Activated CD4-positive, alpha-beta memory T cell treated with anti-CD3 and anti-CD28 coated beads, Interleukin-2, amount 10 ng/mL, durations not matched to agents 7 days and 5 days (primary cell): ENCODE measurements at regions not wholly inside any gene's neighbourhood (a gene's known extent, or its start where the extent isn't known, plus 50 kb on each side); places are given as distances from the start of the nearest gene placed in this dataset.
"Not testable (repeated sequence)": the region's sequence is repeated elsewhere in the genome, so short reads cannot be mapped to it uniquely, and the experiment has no call there.

Experiments
- CTCF ChIA-PET: fragments of 350-600 bp; sonication (Branson Sonifier 250); formaldehyde crosslinking; loops from one replicate; lab custom pipeline; 2021; ENCODE audit warnings: antibody characterized with exemption, inconsistent platforms; lab: Charles Lee
- POLR2A ChIA-PET: fragments of 350-600 bp; sonication (Branson Sonifier 250); formaldehyde crosslinking; loops from one replicate; lab custom pipeline; 2021; ENCODE audit warnings: antibody characterized with exemption; lab: Charles Lee
- DNase-seq: peaks from one replicate; pipeline ENCODE4 v3.0.0-alpha.2; 2020
- H3K27ac Mint-ChIP-seq: one replicate; pipeline ENCODE4 v1.8.0; 2021; ENCODE audit warnings: mild to moderate bottlenecking, mixed read lengths
- H3K27me3 Mint-ChIP-seq: one replicate; pipeline ENCODE4 v1.8.0; 2021; ENCODE audit warnings: mixed read lengths
- H3K36me3 Mint-ChIP-seq: one replicate; pipeline ENCODE4 v1.8.0; 2021; ENCODE audit warnings: low read depth, mixed read lengths
- H3K4me1 Mint-ChIP-seq: one replicate; pipeline ENCODE4 v1.8.0; 2021; ENCODE audit warnings: mixed read lengths
- H3K4me3 Mint-ChIP-seq: one replicate; pipeline ENCODE4 v1.8.0; 2021; ENCODE audit warnings: mild to moderate bottlenecking, mixed read lengths
- H3K9me3 Mint-ChIP-seq: one replicate; pipeline ENCODE4 v1.8.0; 2021; ENCODE audit warnings: mixed read lengths

DNA sequence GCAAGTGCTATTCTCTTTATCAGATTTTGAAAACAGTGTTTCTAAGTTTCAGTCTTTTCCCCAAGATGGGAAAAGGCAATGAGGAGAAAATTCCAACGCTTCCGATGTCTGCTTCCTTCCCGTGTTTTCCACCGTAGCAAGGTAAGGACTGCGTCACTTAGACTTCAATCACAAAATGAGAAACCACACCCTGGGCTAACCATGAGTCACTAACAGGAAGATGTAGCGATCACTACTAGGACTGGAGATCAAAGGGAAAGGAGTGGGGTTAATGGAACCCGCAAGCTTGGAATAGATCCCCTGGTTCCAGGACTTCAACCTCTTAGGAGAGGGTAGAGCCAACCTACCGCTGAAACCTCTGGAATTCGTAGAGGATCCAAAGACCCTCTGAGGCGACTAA lies 250.7 kb upstream of the ZFP42 start:
- DNase-seq, result no peak
- Mint-ChIP-seq H3K9me3 (peaks cover 33% of the 10 kb centered on the region), H3K36me3 (no peaks in the 10 kb centered on the region), H3K4me3 (no peak overlapping the region), H3K27ac (no peak overlapping the region), H3K27me3 (no peaks in the 10 kb centered on the region), H3K4me1 (no peaks in the 10 kb centered on the region)
- POLR2A ChIA-PET, result no interaction called here
- CTCF ChIA-PET, result no interaction called here

DNA sequence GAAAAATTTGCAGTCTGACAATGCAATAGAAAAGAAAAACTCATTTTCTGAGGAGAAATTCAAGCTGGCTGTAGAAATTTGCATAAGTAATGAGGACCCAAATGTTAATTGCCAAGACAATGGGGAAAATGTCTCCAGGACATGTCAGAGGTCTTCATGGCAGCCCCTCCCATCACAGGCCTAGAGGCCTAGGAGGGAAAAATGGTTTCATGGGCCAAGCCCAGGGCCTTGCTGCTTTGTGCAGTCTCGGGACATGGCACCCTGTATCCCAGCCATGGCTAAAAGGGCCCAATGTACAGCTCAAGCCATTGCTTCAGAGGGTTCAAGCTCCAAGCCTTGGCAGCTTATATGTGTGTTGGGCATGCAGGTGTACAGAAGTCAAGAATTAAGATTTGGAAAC lies 244.9 kb upstream of the ZFP42 start:
- DNase-seq, CTCF ChIA-PET, H3K27ac Mint-ChIP-seq, H3K4me1 Mint-ChIP-seq, H3K36me3 Mint-ChIP-seq, H3K4me3 Mint-ChIP-seq, H3K27me3 Mint-ChIP-seq, POLR2A ChIA-PET: not testable (repeated sequence)
- H3K9me3 Mint-ChIP-seq, result peaks cover 23% of the 10 kb centered on the region

DNA sequence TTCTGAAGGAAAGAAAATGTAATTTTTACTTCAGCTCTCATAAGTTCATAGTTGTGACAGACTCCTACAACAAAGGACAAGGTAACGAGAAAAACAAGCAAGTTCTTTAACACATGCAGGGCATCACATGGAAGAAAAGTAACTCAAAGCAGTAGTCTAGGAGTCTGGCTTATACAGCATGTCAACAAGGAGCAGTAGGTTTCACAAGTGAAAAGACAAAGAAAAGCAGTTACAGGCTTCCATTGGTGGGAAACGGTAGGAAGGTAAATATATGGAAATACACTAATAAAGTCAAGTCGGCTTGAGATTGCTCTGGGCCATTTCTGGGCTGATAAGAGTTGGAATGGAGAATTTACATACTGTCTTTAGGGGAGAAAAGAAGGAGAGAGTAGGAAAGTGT lies 228.4 kb upstream of the ZFP42 start:
- POLR2A ChIA-PET, result no interaction called here
- H3K27ac Mint-ChIP-seq, result no peak overlapping the region
- H3K9me3 Mint-ChIP-seq, result peaks cover 29% of the 10 kb centered on the region
- H3K36me3 Mint-ChIP-seq, result no peaks in the 10 kb centered on the region
- CTCF ChIA-PET, result no interaction called here
- no peaks in the 10 kb centered on the region for H3K4me1 Mint-ChIP-seq
- DNase-seq, result no peak
- no peak overlapping the region for H3K4me3 Mint-ChIP-seq
- H3K27me3 Mint-ChIP-seq, result no peaks in the 10 kb centered on the region

DNA sequence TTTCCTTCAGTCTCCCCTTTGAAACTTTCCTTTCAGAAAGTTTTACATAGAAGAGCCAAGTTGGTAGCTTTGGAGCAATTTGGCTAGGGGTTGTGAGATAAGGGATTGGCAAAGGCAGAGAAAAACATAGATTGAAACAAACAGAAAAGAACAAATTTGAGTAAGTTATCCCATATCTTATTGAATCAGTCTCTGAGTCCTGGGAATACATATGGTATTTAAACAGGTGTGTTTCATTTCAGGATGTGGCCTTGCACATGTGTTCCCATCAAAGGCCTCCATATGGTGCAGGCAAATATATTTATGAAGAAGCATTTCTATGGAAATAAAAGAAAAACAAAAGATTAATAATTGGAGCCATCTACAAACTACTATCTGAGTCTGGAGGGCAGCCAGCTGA lies 227.9 kb upstream of the ZFP42 start:
- no peak overlapping the region for H3K27ac Mint-ChIP-seq
- no peaks in the 10 kb centered on the region for H3K27me3 Mint-ChIP-seq
- no peak for DNase-seq
- POLR2A ChIA-PET, result no interaction called here
- H3K4me1 Mint-ChIP-seq, result no peaks in the 10 kb centered on the region
- H3K9me3 Mint-ChIP-seq, result peaks cover 25% of the 10 kb centered on the region
- H3K4me3 Mint-ChIP-seq, result no peak overlapping the region
- CTCF ChIA-PET, result no interaction called here
- no peaks in the 10 kb centered on the region for H3K36me3 Mint-ChIP-seq

DNA sequence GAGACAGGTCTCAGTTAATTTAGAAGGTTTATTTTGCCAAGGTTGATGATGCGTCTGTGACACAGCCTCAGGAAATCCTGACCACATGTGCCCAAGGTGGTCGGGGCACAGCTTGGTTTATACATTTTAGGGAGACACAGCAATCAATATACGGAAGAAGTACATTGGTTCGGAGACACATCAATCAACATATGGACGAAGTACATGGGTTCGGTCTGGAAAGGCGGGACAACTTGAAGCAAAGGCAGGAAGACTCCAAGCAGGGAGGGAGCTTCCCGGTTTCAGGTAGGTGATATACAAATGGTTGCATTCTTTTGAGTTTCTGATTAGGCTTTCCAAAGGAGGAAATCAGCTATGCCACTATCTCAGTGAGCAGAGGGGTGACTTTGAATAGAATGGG lies 225.2 kb upstream of the ZFP42 start:
- H3K27me3 Mint-ChIP-seq, result no peaks in the 10 kb centered on the region
- H3K27ac Mint-ChIP-seq, result no peak overlapping the region
- DNase-seq, result no peak
- CTCF ChIA-PET, result no interaction called here
- H3K36me3 Mint-ChIP-seq, result no peaks in the 10 kb centered on the region
- POLR2A ChIA-PET, result no interaction called here
- no peaks in the 10 kb centered on the region for H3K4me1 Mint-ChIP-seq
- H3K9me3 Mint-ChIP-seq, result peaks cover 13% of the 10 kb centered on the region
- H3K4me3 Mint-ChIP-seq, result no peak overlapping the region

DNA sequence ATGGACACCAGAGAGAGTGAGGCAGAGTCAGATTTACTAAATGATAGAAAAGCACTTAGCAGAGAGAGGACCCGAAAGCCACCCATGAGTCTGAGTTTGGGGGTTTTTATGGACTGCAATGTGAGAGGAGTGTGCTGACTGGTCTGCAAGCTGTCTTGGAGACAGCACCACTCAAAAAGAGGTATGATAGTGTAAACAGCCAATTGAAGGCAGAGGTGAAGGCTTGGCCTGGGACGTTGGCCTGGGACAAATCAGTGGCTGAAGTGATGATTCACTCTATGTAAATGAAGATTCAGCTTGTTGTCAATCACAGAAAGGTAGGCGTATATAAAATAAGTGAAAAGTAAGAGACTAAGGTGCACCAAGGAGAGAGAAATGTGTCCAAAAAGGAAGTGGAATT lies 217.6 kb upstream of the ZFP42 start:
- Mint-ChIP-seq H3K36me3 (no peaks in the 10 kb centered on the region), H3K4me1 (no peaks in the 10 kb centered on the region), H3K4me3 (no peak overlapping the region), H3K27ac (no peak overlapping the region), H3K27me3 (no peaks in the 10 kb centered on the region), H3K9me3 (peaks cover 7% of the 10 kb centered on the region)
- ChIA-PET POLR2A (no interaction called here), CTCF (no interaction called here)
- no peak for DNase-seq

DNA sequence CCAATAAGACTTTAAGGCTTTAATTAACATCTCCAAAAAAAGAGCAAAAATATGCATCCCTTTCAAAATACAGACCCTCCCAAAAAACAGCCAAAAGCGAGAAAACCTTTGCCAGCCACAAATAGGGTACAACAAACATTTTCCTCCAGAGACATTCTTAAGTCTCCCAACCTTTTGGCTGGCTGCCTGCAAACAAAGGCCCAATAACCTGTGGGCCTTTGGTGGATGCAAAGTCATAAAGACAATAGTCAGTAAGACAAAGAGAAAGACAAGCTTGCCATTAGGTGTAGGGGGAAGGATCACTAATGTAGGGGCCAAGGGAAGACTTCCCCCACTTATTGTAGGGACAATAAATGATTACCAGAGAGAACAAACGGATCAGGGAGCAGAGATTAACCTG lies 215.5 kb upstream of the ZFP42 start:
- Mint-ChIP-seq H3K4me1 (no peaks in the 10 kb centered on the region), H3K9me3 (peaks cover 7% of the 10 kb centered on the region), H3K27ac (no peak overlapping the region), H3K4me3 (no peak overlapping the region), H3K36me3 (no peaks in the 10 kb centered on the region), H3K27me3 (no peaks in the 10 kb centered on the region)
- CTCF ChIA-PET, result no interaction called here
- POLR2A ChIA-PET, result no interaction called here
- DNase-seq, result no peak

DNA sequence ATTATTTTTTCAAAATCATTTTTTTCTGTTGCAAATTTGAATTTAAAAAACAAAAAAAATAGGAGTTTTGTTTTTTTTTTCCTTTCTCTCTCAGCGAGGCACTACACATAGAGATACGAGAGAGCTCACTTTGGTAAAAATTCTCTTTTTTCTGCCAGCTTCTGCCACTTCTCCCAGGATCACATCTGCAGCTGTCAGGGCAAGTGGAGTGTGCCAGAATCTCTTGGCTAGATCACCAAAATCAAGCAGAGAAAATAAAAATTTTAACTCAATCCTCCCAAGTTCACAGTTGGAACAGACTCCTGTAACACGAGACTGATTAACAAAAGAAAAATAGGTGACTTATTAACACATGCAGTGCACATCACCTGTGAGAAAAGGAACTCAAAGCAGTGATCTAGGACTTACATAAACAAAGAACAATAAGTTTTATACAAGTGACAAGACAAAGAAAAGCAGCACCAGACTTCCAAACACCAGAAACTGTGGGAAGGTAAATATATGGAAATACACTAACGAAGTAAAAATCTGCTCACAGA lies 213.2 kb upstream of the ZFP42 start:
- peaks cover 10% of the 10 kb centered on the region for H3K9me3 Mint-ChIP-seq
- H3K4me3 Mint-ChIP-seq, result no peak overlapping the region
- no peak for DNase-seq
- ChIA-PET POLR2A (no interaction called here), CTCF (no interaction called here)
- no peaks in the 10 kb centered on the region for H3K36me3 Mint-ChIP-seq
- no peak overlapping the region for H3K27ac Mint-ChIP-seq
- no peaks in the 10 kb centered on the region for H3K27me3 Mint-ChIP-seq
- H3K4me1 Mint-ChIP-seq, result no peaks in the 10 kb centered on the region

DNA sequence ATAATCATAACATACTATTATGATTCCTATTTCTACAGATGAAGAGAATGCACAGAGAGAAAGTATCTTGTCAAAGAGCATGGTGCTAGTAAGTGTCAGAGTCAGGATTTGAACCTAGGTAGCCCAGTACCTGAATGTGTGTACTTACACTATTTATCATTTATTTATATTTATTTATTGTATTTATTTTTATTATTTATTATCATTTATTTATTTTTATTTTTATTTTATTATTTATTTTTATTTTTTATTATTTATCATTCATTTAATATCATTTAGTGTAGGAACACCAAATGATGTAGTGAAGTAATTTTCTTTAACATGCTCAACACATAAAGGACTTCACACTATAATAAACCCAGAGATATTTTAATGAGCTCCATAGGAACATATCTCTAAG lies 209.4 kb upstream of the ZFP42 start:
- no peak for DNase-seq
- no peak overlapping the region for H3K27ac Mint-ChIP-seq
- H3K4me3 Mint-ChIP-seq, result no peak overlapping the region
- CTCF ChIA-PET, result no interaction called here
- H3K4me1 Mint-ChIP-seq, result no peaks in the 10 kb centered on the region
- no peaks in the 10 kb centered on the region for H3K36me3 Mint-ChIP-seq
- H3K27me3 Mint-ChIP-seq, result no peaks in the 10 kb centered on the region
- H3K9me3 Mint-ChIP-seq, result peaks cover 7% of the 10 kb centered on the region
- POLR2A ChIA-PET, result no interaction called here

DNA sequence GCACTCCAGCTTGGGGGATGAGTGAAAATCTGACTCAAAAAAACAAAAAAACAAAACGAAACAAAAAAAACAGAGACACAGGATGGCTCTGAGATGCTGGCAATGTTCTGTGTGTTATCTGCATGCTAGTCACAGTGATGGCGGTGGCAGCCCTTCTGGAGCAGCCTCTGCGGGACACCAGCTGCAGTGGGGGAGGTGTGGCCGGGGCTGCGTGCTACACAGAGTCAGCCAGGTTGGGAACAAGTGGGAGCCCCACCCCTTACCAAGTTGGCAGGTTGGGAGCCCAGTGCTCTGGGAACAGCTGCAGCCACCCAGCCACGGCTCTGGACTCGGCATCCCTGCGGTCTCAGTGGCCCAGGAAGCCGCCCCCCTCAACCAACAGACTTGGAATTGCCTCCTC lies 206.5 kb upstream of the ZFP42 start:
- DNase-seq, result no peak
- Mint-ChIP-seq H3K4me3 (no peak overlapping the region), H3K27me3 (no peaks in the 10 kb centered on the region), H3K4me1 (no peaks in the 10 kb centered on the region), H3K9me3 (peaks cover 7% of the 10 kb centered on the region), H3K36me3 (no peaks in the 10 kb centered on the region), H3K27ac (no peak overlapping the region)
- CTCF ChIA-PET, result no interaction called here
- POLR2A ChIA-PET, result no interaction called here

DNA sequence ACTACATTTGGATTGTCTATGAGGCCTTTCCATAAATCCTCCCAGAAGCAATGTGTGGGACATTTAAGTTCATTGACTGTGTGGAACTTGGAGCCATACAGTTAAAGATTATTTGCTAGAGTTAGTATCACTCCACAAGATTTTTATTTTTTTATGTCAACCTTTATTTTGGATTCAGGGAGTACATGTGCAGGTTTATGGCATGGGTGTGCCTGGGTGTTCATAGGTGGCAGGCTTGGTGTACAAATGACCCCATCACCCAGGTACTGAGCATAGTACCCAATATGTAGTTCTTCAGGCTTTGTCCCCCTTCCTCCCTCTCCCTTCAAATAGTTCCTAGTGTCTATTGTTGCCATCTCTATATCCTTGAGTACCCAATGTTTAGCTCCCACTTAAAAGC lies 199.8 kb upstream of the ZFP42 start:
- Mint-ChIP-seq H3K4me3 (no peak overlapping the region), H3K9me3 (peaks cover 8% of the 10 kb centered on the region), H3K4me1 (no peaks in the 10 kb centered on the region), H3K27ac (no peak overlapping the region), H3K27me3 (no peaks in the 10 kb centered on the region), H3K36me3 (no peaks in the 10 kb centered on the region)
- DNase-seq, result no peak
- POLR2A ChIA-PET, result no interaction called here
- CTCF ChIA-PET, result no interaction called here

DNA sequence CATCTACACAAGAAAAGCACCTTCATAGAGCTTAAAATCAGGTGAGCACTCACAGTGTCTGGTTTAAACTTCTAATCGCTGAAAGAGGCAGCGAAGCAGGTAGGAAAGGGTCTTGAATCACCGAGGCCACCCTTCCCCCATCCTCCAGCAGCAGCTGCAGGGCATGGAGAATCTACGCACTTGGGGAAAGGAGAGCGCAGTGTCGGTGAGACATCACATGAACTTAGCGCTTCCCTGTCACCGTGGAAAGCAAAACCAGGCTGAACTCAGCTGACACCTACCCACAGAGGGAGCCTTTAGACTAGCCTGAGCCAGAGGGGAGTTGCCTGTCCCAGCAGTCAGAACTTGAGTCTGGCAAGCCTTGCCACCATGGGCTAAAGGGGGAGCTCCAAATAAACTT lies 197.2 kb upstream of the ZFP42 start:
- DNase-seq, result no peak
- Mint-ChIP-seq H3K36me3 (no peaks in the 10 kb centered on the region), H3K27ac (no peak overlapping the region), H3K4me3 (no peak overlapping the region), H3K9me3 (peaks cover 8% of the 10 kb centered on the region), H3K4me1 (no peaks in the 10 kb centered on the region), H3K27me3 (no peaks in the 10 kb centered on the region)
- ChIA-PET CTCF (no interaction called here), POLR2A (no interaction called here)

DNA sequence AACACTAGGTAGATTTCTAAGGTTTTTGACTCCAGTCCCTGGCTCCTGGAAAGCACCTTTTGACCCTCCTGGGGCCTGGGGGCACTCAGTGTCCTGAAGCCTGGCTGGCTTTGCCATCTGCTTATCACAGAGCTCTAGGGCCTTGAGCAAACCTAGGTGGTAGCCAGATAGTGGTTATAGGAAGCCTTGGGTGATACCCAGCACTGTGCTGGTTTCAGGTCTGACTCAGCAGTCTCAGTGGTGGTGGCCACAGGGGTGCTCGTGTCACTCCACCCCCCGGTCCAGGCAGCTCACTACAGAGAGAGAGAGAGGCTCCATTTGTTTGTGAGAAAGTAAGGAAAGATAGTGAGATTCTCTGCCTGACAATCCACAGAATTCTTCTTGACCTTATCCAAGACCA lies 195.8 kb upstream of the ZFP42 start:
- Mint-ChIP-seq H3K4me1 (no peaks in the 10 kb centered on the region), H3K36me3 (no peaks in the 10 kb centered on the region), H3K27me3 (no peaks in the 10 kb centered on the region), H3K9me3 (peaks cover 8% of the 10 kb centered on the region), H3K27ac (no peak overlapping the region), H3K4me3 (no peak overlapping the region)
- no peak for DNase-seq
- ChIA-PET POLR2A (no interaction called here), CTCF (no interaction called here)

DNA sequence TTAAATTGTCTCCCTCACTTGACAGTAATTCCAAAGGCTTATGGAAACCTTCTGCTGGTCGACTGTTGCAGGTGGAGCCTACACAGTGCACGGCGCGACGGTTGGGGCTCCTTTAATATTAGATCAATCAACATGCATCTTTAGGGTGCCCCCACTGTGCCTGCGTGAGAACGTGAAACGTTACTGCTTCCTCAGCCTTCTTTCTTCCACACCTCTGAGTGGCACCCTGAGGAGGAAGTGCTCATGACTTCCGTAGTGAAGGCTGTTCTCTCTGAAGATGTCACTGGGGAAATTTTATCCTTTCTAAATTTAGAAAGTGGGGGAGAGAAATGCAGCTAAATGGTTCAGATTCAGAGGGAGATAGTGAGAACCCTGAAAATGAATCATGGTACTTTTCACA lies 184.0 kb upstream of the ZFP42 start:
- Mint-ChIP-seq H3K36me3 (no peaks in the 10 kb centered on the region), H3K4me3 (no peak overlapping the region), H3K9me3 (peaks cover 8% of the 10 kb centered on the region), H3K4me1 (no peaks in the 10 kb centered on the region), H3K27me3 (no peaks in the 10 kb centered on the region), H3K27ac (no peak overlapping the region)
- ChIA-PET POLR2A (no interaction called here), CTCF (no interaction called here)
- no peak for DNase-seq
